Hematopoietic multipotent progenitor cell treated with erythropoietin and hydrocortisone succinate and interleukin-3 and kit ligand, for 4 days (in vitro differentiated cells): ENCODE measurements at regions not wholly inside any gene's neighbourhood (a gene's known extent, or its start where the extent isn't known, plus 50 kb on each side); places are given as distances from the start of the nearest gene placed in this dataset.

Experiments
- DNase-seq: peaks from one replicate; pipeline ENCODE4 v3.0.0-alpha.2; 2015

- no peak for DNase-seq
Observed at GRCh38 chr13:73695325-73695724, 438.9 kb downstream of the KLF12 start.

GRCh38 chr13:73693215-73693614, 441.0 kb downstream of the KLF12 start:
- no peak for DNase-seq

DNA sequence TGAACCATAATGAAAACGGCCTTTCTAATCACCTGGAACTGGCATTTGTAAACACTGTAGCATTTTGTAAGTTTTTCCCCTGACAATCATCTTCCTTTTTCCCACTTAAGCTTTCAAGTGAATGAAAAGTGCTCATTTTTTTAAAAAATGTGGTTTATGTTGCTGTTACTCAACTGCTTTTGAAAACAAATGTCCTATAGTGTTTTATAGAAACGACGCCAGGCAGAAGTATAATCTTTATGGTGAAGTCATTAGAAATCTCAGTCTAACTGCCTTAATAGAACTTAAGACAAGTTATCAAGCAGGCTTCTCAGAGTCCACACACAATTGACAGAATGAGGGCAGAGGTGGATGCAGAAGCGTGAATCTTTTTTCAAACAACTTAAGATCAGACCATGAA, 442.3 kb downstream of the KLF12 start:
- no peak for DNase-seq

DNA sequence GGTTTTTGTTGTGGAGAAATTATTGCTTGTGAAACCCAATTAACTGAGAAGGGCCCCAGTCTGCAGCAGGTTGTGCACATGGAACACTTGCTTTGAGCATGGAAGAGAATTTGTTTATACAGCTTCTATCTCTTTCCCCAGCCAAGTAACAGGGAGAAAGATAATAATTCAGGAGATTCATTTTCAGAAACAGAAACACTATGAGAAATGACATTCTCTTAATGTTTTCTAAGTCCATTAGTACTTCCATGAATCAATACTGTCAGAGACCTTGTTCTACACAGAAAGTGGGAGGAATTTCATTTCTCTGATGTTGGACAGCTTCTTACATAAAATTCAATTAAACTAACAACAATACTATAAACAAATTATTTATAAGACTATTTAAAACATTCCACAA, 446.3 kb downstream of the KLF12 start:
- DNase-seq = no peak

DNA sequence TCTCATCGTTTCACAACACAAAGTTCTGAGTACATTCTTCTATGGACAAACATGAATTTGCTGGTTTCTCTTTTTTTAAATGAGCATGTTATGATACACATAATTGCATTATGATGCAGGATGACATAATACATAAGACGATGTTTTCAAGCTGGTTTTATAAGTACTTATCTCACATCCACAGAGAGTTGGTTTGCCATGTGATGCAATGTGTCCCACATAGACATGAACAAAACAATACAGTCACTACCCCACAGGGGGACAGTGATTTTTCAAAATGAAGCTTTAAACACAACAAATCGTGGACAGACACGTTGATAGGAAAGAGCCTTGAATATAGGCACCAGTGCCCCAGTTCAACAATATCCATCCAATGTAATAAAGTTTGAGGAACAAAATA, 447.1 kb downstream of the KLF12 start:
- peak; percentile 27 for DNase-seq

- no peak for DNase-seq
Observed at GRCh38 chr13:73684750-73685149, 449.5 kb downstream of the KLF12 start.

DNA sequence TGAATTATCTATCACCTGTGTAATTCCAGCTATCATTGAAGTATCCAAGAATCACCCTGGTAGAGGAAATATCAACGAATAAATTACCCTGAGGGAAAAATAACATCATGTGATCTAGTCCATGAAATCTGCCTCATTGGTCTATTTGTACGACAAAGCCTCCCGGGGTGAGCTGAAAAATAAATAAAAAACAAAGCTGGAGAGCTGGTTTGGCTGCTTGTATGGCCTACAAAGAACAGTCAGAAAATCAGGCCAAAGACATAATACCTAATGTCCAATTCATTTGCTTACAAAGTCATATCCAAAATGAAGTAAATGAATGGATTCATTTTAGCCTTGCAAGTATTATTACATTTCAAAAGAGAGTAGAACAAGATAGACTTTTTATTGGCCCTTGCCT, 449.9 kb downstream of the KLF12 start:
- no peak for DNase-seq

- DNase-seq = no peak
Observed at GRCh38 chr13:73683746-73684145, 450.5 kb downstream of the KLF12 start.

- no peak for DNase-seq
Observed at GRCh38 chr13:73681779-73682178, 452.4 kb downstream of the KLF12 start.

DNA sequence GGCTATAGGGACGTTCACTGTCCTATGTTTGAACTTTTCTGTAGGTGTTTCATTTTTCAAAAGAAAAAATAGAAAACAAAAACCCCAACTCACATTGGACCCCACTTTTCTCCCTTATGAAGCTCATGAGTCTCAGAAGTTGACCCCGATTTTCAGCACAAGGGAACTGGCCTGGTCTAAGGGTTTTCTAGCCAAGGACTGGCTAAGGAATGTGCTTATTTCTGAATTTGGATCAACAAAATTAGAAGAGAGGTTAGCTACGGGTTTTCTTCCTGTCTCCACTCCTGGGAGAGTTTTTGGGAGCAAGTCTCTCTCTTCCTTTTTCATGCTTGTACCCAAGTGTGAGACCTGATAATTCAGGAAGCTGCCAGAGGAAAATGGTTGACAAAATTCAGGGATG, 453.2 kb downstream of the KLF12 start:
- no peak for DNase-seq

GRCh38 chr13:73677048-73677601, 457.1 kb downstream of the KLF12 start:
- DNase-seq = no peak

DNA sequence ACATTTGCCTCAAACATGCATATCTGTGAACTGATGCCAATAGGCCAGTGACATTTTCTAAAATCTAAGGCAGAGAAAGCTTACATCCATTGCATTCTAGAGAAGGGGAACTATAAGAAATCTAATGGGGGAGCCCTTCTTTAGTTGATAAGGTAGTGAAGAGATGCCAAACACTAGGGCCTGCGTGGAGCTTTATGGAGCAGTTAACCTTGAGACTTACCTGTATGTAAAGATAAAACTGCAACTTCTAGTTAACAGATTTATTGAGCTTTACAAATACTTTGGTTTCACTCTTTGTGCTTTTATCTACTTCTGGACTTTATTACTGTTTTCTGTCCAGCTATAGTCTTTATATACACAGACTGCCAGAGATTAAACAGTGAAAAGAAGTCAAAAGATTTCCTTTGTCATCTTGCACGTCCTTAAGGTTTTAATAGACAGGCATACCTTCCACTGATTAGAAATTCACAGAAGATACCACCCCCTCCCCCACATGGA, 457.6 kb downstream of the KLF12 start:
- no peak for DNase-seq

DNA sequence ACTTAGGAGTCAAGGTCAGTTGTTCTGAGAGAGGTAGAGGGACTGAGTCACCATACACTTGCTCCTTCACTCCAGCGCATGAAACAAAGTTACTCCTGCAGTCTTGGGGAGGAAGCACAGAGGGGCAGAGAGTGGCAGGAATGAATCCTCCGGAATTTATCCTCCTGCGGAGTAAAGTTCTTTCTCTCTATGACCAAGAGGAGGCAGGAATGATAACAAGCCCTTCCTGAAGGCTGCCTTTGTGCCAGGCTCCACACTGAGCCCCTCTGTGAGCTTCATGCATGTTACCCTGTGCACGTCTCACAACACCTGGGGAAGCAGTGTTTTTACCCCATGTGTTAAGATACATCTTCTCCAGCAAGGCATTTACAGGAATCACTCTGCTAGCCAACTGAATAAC, 458.4 kb downstream of the KLF12 start:
- no peak for DNase-seq

GRCh38 chr13:73674570-73674969, 459.6 kb downstream of the KLF12 start:
- DNase-seq = no peak

- no peak for DNase-seq
Observed at GRCh38 chr13:73673931-73674330, 460.3 kb downstream of the KLF12 start.

DNA sequence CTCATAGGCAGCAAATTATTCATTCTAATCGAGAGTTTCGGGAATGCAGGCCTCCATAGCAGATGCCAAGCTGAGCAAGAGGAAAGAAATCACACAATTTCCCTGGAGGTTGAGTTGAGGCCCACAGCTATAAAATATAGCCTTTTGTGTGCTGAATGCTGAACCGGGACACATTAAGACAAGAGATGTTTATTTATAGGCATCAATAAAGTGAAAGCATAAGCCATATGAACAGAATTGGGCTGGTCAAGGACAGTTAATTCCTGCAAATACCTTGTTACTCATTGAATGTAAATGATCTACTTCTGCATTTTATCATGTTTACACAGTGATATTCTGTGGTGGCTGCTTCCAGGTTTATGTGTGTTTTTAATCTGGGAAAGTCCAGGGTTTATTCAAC, 461.7 kb downstream of the KLF12 start:
- DNase-seq = no peak

- DNase-seq = no peak
Observed at GRCh38 chr13:73671732-73672131, 462.5 kb downstream of the KLF12 start.

- no peak for DNase-seq
Observed at GRCh38 chr13:73671011-73671410, 463.2 kb downstream of the KLF12 start.

DNA sequence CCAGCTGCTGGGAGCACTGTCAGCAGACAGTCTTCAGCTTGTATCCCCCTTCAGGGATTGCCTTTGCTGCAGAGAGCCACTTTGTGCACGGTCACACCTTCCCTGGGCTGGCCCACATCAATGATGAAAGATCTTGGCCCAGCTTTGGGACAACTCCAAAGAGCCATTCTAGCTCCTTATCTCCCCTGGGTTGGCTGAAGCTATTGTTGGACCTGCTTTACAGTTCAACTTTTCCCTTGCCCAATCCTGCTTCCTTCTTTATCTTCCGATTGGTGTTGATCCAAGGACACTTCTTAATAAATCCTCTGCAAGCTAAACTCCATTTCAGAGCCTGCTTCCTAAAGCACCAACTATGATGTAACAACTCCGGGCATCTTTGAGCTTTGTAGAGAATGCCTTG, 466.4 kb downstream of the KLF12 start:
- no peak for DNase-seq

GRCh38 chr13:73665261-73665660, 468.9 kb downstream of the KLF12 start:
- DNase-seq = no peak

DNA sequence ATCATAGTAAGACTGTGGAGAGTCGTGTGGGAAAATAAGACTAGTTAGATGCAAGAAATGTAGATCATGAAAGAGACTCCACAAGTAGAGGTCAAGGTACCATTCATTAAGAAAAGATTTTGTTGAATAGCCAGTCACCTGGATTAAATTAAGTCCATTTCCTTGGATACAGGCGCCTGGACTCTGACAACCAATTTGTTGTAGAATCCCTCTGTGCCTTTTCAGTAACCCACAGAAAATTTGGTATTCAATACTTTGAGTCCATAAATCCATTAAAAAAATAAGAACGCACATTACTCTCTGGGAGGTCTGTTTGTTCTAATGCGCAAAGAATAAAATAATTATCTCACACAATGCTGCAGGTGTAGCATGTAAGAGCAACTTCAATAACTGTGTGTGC, 469.4 kb downstream of the KLF12 start:
- no peak for DNase-seq

DNA sequence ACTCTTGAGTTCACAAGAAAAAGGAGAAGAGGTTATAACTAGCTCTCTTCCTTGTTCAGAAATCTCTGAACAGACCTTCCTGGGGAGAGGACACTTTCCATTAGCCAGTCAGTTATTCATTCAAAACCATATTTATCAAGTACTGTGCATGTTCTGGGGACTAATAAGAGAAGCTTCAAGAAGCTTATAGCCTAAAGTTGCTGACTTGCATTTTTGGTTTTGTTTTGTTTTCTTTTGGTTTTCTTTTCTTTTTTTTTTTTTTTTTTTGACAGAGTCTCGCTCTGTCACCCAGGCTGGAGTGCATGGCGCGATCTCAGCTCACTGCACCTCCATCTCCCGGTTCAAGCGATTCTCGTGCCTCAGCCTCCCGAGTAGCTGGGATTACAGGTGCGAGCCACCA, 471.4 kb downstream of the KLF12 start:
- DNase-seq = no peak

GRCh38 chr13:73661687-73662425, 472.3 kb downstream of the KLF12 start:
- no peak for DNase-seq

- DNase-seq = no peak
Observed at GRCh38 chr13:73661066-73661465, 473.1 kb downstream of the KLF12 start.

DNA sequence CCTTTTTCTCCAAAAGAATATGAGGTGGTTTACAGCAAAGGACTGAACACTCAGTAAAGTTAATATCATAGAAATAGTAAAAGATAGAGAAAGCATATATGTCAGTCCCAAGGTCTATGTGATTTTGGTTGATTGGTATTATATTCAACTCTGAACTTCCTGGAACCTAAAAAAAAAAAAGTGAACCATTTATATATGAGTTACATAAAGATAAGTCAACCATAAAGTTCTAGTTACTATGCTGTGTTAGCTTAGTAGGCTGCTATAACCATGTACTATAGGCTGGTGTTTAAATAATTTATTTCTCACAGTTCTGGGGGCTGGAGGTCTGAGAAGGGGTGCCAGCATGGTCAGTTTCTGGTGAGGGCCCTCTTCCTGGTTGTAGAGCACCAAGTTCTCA, 475.6 kb downstream of the KLF12 start:
- no peak for DNase-seq
